AG08395 (cell line): ENCODE measurements at regions not wholly inside any gene's neighbourhood (a gene's known extent, or its start where the extent isn't known, plus 50 kb on each side); places are given as distances from the start of the nearest gene placed in this dataset.
A peak's percentile ranks its signal among the peaks of the same experiment; 100 is the strongest.
"Not testable (repeated sequence)": the region's sequence is repeated elsewhere in the genome, so short reads cannot be mapped to it uniquely, and the experiment has no call there.

Source experiments
- DNase-seq: peaks from one replicate; pipeline ENCODE4 v3.0.0; 2012; ENCODE audit warnings: mixed read lengths, low spot score

DNA sequence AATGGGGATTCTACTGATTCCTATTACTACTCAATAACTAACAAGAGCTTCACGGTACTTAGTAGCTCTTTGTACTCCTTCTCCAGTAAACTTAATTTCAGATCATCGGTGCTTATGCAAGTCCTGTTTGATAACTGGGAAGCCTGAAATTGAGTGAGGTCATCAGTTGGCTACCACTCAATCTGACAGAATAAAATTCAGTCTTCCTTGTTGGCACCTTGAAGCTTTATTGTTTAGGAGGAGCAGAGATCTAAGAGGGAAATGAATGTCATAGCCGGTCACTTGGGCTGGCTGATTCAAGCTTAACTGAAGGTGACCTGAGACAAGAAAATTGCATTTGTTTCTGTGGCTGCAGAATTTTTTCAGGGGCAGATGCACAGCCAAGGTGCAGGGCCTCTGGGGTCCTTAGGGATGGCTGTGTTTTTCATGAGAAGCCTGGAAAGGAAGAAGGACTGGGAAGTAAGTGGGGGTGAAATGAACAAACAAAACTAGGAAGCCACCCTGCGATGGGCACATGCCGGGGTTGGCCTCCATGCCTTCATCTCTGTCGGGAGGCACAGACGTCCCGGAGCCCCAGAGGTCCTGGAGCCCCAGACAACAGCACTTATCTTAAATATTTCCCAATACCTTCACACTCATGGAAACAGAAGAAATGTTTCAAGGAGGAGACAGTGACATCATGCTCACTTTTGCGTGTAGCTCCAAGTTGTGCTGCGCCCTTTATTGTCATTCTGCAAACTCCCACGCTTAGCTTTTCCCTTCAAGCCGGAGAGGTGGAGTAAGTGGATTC, 85.0 kb upstream of the KIF5B start:
- no peak for DNase-seq

DNA sequence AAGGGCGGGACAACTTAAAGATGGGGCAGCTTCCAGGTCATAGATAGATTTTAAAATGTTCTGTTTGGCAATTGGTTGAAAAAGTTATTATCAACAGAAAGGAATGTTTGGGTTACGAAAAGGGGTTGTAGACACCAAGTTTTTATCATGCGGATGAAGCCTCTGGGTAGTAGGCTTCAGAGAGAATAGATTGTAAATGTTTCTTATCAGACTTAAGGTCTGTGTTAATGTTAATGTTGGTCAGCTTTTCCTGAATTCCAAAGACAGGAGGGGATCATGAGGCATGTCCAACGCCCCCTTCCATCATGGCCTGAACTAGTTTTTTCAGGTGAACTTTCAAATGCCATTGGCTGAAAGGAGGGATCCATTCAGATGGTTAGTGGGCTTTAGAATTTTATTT, 84.2 kb upstream of the KIF5B start:
- DNase-seq, result no peak

DNA sequence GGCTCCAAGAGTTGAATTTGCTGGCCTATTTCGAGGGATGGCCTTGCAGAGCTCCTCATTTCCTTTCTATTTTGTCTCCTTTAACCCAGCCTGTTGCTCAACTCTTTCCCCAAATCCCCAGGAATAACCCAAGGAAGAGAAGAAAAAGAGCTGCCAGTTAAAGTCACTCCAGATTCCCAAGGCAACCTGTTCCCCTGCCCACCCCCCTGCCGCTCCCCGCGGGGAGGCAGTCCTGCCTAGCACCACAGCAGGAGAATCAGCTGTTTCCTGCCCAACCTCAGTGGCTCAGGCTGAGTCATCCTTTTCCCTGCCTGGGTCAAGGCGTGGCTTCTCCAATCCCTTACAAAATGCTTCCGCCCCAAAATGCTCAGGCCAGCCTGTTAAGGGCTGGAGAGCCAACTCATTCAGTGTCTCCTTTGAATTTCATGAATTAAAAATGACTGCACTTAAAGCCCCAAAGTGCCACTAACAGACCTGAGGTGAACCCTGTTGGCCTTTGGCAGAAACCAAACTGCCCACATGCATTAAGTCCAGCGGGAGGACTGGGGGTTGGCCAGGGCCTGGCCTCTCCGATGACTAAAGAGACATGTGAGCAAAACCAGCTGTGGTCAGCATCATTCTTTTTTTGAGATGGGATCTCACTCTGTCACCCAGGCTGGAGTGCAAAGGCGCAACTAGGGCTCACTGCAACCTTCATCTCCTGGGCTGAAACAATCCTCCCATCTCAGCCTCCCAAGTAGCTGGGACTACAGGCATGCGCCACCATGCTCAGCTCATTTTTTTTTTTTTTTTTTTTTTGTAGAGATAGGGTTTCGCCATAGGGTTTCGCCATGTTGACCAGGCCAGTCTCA, 83.2 kb upstream of the KIF5B start:
- peak; percentile 96 for DNase-seq

DNA sequence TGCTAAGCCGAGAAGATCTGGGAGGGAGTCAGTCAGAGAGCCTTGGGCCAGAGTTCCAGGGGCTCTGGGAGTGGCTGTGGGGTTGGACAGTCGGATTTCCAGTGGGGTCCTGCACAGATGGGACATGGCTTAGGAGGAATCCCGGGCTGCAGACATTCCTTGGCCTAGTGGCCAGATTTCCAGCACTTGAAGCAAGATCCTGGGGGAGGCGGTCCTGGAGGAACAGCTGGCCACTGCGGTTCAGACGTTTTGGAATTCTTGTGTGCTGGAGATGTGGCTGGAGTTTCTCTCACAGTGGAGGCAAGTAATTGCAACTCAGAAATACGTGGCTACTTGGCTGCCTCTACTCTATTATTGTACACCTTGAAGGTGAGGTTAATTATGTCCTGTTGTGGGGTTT, 80.7 kb upstream of the KIF5B start:
- not testable (repeated sequence) for DNase-seq

DNA sequence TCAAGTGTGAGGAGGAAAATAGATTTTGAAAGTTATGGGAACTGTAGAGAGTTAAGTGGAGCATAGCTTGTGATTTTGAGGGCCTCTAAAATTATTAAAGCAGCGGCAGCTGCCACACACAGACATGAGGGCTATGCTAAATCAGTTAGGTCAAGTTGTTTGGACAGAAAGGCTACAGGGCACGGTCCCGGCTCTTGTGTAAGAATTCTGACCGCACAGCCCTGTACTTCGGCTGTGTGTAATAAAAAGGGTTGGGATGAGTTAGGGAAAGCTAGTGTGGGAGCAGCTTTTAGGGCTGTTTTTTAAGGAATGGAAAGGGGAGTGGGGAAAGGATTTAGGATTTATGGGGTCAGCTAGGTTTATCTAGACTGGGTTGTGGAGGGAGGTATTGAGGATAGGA, 79.6 kb upstream of the KIF5B start:
- not testable (repeated sequence) for DNase-seq

DNA sequence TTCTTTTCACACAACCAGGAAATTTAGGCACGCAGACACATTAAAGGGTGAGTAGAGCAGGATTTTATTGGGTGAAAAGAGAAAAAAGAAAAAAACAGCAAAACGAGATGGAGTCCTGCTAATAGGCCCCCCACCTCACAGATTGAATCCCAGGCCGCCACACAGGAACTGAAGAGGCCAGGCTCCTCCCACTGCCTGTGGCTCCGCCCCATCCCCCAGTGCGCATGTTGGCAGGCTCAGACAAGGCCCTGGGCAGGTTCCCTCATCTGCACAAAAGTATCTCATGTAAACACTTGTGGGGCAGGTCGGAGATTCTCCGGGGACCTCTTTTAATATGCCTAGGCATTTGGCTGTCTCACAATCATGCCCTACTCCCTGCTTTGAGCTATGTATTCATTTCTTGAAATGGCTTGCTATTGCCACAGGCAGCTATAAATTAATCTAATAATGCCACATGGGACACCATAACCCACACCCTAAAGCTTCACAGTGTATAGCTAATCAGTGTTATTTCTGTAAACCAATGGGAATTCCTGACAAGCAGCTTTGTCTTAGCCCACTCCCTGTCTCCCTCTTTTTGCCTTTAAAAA, 76.2 kb upstream of the KIF5B start:
- DNase-seq, result no peak

DNA sequence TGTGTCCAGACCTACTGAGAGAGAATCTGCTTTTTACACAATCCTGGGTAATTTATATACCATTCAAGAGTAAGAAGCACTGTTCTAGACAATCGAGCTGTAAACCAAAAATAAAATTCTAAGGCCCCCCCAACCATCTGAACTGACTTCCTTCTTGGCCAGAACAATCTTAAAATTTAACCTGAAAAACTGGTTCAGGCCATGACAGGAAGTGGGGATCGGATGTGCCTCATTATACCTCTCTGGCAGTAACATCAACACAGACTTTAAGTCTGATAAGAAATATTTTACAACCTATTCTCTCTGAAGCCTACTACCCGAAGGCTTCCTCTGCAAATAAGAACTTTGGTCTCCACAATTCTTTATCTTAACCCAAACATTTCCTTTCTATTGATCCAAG, 75.2 kb upstream of the KIF5B start:
- no peak for DNase-seq

DNA sequence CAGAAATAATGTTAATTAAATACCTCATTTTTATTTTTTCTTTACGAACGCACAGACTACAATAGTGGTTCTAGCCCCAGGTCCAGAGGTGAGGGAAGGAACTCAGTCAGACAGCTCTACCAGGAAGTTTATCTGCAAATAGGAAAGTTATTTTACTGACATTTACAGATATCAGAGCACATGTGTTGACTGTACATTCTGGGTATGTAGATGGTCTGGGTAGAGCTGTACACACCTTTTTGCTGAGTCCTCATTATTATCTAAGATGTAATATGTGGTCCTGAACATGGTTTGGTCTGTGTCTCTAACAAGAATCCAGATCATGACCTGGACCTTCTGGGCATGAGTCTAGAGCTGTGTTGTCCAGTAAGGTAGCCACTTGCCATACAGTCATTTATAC, 74.6 kb upstream of the KIF5B start:
- no peak for DNase-seq

DNA sequence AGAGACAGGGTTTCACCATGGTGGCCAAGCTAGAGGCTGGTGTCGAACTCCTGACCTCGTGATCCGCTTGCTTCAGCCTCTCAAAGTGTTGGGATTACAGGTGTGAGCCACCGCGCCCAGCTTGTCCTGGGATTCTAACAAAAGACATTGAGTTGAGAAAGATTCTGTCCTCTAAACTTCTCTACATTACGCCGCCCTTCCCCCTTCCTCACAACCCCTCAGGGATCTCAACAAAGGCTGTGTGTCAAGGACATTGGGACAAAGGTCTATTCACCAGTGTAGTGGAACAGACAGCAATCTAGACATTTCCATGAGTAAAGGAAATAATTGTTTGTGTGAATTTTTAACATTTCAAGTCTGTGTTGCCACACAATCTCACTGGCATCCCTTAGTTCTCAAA, 68.8 kb upstream of the KIF5B start:
- no peak for DNase-seq

DNA sequence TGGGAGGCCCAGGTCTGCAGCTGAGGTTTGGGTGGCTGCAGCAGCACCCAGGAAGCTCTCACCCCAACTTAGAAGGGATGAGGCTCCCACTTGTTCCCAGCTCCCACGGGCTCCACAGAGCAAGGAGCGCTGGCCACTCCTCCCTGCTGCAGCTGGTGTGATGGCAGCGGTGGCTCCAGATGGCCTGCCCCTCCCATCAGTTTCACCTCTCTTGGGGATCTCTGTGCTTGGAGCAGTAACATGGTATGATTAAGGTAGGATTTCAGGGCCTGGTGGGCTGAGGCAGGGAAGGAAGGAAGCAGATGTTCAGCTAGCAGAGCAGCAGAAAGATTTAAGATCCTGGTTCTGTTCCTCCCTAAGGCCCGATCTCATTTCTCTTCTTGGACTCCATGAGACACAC, 66.8 kb upstream of the KIF5B start:
- no peak for DNase-seq

DNA sequence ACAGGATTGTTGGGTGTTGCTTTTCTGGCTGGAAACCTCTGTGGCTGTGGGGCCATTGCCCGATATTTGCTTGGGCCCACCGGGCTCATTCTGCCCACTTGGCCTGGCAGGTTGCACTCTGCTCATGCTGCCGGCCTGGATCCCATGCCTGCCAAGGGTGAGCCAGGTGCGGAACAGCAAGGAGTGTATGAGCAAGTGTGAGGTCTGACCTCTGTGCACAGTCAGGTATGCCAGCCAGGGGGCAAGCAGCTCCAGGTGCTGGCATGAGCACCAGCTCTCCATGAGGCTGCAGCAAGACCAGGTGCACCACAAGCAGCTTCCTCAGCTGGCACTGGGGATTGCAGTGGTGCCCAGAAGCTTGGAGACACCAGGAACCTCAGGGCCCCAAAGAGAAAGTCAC, 65.4 kb upstream of the KIF5B start:
- no peak for DNase-seq

DNA sequence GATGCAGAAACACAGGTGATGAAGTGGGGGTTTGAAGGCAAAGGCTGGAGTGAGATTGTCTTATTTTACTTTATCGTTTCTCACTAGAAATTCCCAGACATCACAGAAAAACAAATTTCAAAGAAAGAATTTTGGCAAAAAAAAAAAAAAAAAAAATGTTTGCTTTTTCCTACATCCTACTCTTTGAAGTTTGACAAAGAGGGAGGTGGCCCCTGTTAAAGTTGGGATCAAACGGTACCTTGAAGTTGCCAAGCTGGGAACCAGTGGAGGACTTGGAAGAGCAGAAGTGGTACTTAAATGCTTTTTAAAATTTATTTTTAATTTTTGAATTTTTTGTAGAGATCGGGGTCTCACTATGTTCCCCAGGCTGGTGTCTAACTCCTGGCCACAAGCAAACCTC, 63.9 kb upstream of the KIF5B start:
- no peak for DNase-seq

DNA sequence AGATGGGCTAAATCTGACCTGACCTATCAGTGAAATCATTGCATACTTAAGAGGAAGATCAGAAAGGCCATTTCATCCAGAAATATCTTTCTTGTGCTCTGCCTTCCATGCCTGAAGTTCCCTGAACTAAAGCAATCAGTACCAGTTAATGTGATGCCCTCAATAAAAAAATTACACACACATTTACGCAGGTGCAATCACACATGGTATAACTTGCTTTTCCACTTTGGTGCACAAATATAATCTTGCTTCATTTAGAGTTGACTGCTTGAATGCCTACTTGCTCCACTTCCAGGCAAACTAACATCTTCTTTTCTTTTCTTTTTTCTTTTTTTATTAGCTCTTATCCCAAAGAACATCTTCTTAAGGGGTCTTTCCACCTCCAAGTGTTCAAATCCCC, 58.3 kb upstream of the KIF5B start:
- no peak for DNase-seq

DNA sequence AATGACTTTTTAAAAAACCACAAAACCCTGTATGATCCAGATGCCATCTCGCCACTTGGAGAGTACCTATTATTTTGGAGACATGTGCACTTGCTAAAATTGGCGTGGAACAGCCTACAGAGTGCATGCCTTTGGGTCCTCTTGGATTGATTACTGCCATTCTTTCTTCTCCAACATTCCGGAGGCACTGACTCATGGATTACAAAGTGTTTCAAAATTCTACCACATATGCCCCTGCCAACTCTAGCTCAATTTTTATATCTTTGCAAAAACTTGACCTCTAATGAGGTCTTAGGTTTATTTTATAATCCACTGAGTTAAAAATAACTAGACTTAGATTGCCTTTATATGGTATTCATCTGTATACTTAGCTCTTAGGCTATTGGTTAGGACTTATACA, 55.8 kb upstream of the KIF5B start:
- DNase-seq, result peak; percentile 78

DNA sequence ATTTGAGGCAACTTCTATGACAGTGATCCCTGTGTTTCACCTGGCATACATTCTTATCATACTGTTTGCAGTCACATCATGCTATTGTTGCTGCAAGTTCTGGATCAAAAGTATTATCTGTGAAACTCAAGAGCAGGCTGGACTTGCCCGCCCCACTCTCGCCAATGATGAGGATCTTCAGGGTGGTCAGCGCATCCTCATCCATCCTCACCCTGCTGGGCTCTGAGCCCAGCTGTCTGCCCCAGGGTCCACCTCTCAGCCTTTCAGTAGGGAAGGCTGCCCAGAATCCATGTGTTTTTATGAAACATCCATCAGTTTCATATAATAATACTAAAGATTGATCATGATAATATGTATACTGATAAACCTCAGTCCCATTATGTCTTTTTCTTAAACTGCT, 55.4 kb upstream of the KIF5B start:
- no peak for DNase-seq

DNA sequence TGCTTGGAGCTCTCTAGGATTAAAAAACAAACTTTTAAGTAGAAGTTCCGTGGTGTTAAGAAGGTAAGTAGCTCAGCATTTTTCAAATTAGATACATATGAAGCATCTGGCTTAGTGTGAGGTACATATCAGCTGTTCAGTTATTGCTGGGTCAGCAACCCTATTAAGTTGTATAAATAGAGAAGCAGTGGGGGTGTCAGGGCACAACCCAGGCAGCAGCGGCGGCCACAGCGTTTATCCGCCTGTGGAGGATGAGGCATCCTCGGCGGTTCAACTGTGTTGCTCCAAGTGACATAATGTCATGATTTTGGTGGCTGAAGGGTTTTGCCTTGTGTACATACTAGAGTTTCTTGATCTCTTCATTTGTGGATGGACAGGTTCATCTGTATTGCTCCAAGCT, 54.6 kb upstream of the KIF5B start:
- DNase-seq, result no peak

DNA sequence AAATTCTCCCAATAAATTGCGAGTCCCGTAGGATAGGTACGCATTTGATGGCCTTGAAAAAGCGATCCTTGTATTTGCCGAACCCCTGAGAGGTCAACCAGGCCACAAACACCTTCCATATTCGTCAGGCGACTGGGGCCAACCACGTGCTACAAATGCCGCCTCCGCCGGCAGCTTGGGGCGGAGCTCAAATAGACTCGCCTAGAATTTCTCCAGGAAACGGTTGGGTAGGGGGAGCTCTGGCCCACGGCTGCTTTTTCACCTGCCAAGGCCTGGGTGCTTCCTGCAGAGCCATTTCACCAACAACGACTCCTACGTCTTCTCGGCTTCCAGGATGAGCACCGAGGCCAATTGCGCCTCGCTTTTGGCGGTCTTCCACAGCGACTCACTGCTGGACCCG, 53.4 kb upstream of the KIF5B start:
- DNase-seq, result no peak
